Tibial artery (tissue), 4 donors: ENCODE measurements at regions not wholly inside any gene's neighbourhood (a gene's known extent, or its start where the extent isn't known, plus 50 kb on each side); places are given as distances from the start of the nearest gene placed in this dataset.
"Not testable (repeated sequence)": the region's sequence is repeated elsewhere in the genome, so short reads cannot be mapped to it uniquely, and the experiment has no call there.

Source experiments
- DNase-seq, 2 donors: peaks; one replicate each; pipeline ENCODE4 v3.0.0-alpha.2; 2019
- H3K27ac ChIP-seq, 2 donors: fragments of 200-600 bp; sonication (generic) in 1 of 2; 1 replicate in 1 of 2; 2 replicates in 1 of 2; pipeline ENCODE4 v1.5.1; 2018 to 2019; ENCODE audit warnings: mild to moderate bottlenecking in 1 of 2
- H3K27me3 ChIP-seq, 2 donors: fragments of 200-600 bp; sonication (generic) in 1 of 2; one replicate each; pipeline versions ENCODE4 v1.5.1 to v1.6.0; 2016 to 2019
- H3K36me3 ChIP-seq, 3 donors: fragments of 200-600 bp; sonication (generic) in 2 of 3; one replicate each; pipeline ENCODE4 v1.5.1; 2016 to 2019; ENCODE audit warnings: mild to moderate bottlenecking in 2 of 3
- H3K4me1 ChIP-seq, 4 donors: fragments of 200-600 bp; sonication (generic) in 2 of 4; 1 replicate in 3 of 4; 2 replicates in 1 of 4; pipeline ENCODE4 v1.5.1; 2016 to 2019
- H3K4me3 ChIP-seq, 2 donors: fragments of 200-600 bp; sonication (generic) in 1 of 2; 1 replicate in 1 of 2; 2 replicates in 1 of 2; pipeline ENCODE4 v1.5.1; 2018 to 2019; ENCODE audit warnings: mild to moderate bottlenecking in 2 of 2
- H3K9me3 ChIP-seq, 3 donors: fragments of 200-600 bp; sonication (generic) in 1 of 3; one replicate each; pipeline ENCODE4 v1.5.1; 2016 to 2019
- intact Hi-C: fragments of 100-400 bp; cut with DNase I; formaldehyde crosslinking; loops from one replicate; pipeline ENCODE4 v1.15.0; 2023; ENCODE audit warnings: low total_unique reads
- TF ChIP-seq, protein P1 (sequence below), 2 experiments: fragments of 200-600 bp in 1 of 2; fragments of 450-650 bp in 1 of 2; IDR thresholded peaks; one replicate each; pipeline ENCODE4 v1.5.1; 2017 to 2019; ENCODE audit warnings: antibody characterized with exemption in 2 of 2, mild to moderate bottlenecking in 1 of 2, moderate library complexity in 1 of 2

DNA sequence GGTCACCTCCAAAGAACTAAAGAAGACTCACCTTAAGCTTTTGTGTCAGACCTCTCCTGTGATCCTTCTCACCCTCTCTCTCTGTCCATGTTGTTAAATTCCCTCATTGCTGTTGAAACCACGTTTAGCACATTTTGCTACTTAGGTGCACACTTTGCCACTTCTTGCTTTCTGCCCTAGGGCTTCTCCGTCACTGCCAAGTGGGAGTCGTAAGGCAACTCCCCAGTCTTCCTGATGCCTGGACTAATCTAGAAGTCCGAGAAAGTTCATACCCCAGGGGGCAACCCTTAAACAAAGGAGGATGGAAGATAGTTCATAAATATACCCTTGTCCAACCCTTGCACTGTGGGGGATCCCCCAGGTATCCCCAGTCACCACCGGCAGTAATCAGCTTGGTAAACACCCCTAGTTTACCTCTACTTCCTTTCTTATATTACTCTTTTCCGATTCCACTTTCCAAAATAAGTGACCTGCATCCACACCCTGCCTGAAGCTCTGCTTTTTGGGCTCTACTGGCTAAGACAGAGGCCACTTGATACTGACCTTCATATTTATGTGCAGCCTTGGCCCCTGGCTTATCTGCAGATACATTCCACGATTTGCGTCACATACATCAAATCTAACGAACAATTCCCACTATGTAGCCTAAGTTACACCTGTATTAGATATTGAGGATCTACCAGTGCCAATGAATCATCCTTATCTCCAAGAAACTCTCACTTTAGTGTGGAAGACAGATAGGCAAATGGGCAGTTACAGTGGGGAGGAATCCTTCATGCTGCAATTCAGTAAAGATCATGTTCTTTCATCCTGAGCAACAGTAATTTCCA is 776.2 kb downstream of the RNF144A start:
- no peak for DNase-seq
- no peak overlapping the region for H3K4me3 ChIP-seq
- H3K27me3 ChIP-seq: no peaks in the 10 kb centered on the region
- intact Hi-C loops: no loop called here
- no peaks in the 10 kb centered on the region for H3K36me3 ChIP-seq
- H3K9me3 ChIP-seq: no peaks in the 10 kb centered on the region
- no peaks in the 10 kb centered on the region for H3K4me1 ChIP-seq
- H3K27ac ChIP-seq: no peak overlapping the region
- TF ChIP-seq, protein P1, sequence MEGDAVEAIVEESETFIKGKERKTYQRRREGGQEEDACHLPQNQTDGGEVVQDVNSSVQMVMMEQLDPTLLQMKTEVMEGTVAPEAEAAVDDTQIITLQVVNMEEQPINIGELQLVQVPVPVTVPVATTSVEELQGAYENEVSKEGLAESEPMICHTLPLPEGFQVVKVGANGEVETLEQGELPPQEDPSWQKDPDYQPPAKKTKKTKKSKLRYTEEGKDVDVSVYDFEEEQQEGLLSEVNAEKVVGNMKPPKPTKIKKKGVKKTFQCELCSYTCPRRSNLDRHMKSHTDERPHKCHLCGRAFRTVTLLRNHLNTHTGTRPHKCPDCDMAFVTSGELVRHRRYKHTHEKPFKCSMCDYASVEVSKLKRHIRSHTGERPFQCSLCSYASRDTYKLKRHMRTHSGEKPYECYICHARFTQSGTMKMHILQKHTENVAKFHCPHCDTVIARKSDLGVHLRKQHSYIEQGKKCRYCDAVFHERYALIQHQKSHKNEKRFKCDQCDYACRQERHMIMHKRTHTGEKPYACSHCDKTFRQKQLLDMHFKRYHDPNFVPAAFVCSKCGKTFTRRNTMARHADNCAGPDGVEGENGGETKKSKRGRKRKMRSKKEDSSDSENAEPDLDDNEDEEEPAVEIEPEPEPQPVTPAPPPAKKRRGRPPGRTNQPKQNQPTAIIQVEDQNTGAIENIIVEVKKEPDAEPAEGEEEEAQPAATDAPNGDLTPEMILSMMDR (IDR thresholded peaks at IDR 0.05): no peak

DNA sequence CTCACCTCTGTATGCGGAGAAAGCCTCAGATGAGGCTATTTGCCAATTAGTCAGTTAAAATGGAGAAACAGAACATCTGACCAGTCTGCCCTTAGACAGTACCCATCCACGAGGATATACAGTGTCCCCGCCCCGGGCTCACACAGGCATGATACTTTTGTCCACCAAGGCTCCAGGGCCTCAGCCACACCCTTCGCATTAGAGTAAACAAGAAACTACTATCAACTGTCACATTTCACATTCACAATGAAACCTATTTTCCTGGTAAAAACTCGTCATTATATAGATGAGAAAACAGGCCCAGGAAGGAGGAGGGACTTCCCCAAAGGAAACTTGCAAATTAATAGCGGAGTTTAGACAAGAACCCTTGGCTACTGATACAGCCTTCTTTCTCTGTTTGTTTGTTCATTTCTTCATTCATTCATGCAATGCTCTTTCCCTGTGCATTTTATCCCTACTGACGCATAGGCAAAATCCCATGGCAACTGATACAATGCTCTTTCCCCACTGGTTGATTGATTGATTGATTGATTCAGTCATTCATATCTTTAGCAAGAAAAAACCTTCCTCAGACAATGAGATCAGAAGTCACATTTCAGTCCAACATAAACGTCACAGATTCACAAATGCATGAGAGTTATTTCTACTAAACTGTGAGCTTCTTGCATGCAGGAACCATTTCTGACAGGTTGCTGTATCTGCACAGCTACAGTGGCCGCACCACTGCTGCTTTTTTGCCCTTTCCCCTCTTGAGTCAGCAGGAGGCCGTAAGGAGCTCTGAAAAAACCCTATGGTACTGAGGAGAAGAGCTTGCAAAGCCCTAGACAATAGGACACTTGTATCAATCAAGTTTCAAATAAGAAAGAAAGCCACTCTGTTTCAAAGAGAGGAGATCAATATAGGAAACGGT is 777.1 kb downstream of the RNF144A start:
- no peak for DNase-seq
- H3K4me3 ChIP-seq: no peak overlapping the region
- no peaks in the 10 kb centered on the region for H3K36me3 ChIP-seq
- intact Hi-C loops: no loop called here
- no peaks in the 10 kb centered on the region for H3K27me3 ChIP-seq
- H3K9me3 ChIP-seq: no peaks in the 10 kb centered on the region
- TF ChIP-seq, protein P1 (IDR thresholded peaks at IDR 0.05): no peak
- no peaks in the 10 kb centered on the region for H3K4me1 ChIP-seq
- H3K27ac ChIP-seq: no peak overlapping the region

DNA sequence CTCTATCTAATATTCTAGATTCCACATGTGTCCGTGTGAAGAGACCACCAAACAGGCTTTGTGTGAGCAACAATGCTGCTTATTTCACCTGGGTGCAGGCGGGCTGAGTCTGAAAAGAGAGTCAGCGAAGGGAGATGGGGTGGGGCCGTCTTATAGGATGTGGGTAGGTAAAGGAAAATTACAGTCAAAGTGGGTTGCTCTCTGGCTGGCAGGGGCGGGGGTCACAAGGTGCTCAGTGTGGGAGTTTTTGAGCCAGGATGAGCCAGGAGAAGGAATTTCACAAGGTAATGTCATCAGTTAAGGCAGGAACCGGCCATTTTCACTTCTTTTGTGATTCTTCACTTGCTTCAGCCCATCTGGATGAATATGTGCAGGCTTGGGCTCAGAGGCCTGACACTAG is 779.3 kb downstream of the RNF144A start:
- H3K27ac ChIP-seq, H3K4me1 ChIP-seq, H3K9me3 ChIP-seq, H3K4me3 ChIP-seq, H3K27me3 ChIP-seq, H3K36me3 ChIP-seq, intact Hi-C loops, DNase-seq: not testable (repeated sequence)

DNA sequence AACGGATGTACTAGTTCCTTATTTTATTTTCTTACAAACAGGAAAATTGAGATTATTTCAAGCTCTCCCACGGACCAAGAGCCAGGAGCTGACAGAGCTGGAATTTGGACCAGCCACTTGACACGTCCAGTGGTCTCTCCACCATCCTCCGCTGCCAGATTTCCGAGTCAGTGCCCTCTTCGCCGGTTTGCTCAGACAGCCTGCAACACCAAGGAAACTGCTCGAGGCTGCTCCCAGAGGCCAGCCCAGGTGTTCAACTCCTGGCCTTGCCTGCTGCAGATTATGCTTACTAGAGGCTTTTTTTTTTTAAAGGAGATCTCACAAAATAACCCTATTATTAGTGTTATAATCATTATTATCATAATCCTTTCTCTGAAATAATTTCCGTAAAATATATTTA is 779.8 kb downstream of the RNF144A start:
- Histone ChIP-seq H3K27ac (no peak overlapping the region), H3K4me3 (no peak overlapping the region), H3K9me3 (no peaks in the 10 kb centered on the region), H3K27me3 (no peaks in the 10 kb centered on the region), H3K4me1 (no peaks in the 10 kb centered on the region), H3K36me3 (no peaks in the 10 kb centered on the region)
- intact Hi-C loops: no loop called here
- TF ChIP-seq, protein P1 (IDR thresholded peaks at IDR 0.05): no peak
- no peak for DNase-seq

DNA sequence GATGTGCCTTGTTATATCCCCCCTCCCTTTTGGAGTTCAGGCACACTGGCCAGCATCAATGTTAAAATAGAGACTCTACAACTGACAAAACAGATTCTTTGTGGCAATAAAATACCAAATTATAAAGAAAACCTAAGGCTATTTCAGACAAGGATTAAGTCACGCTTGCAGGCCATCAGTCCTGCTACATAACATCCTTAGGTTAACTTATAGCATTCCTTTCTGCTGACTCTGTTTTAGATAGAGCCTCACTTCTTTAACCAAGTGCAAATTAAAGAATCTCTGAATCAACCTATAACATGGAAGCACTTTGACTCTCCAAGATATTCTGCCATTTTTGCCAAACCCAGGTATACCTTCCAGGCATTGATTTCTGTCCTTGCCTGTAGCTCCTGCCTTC is 784.6 kb downstream of the RNF144A start:
- DNase-seq: no peak

More for the DNA sequence above, 784.6 kb downstream of the RNF144A start:
- Histone ChIP-seq H3K9me3 (no peaks in the 10 kb centered on the region), H3K4me1 (no peaks in the 10 kb centered on the region), H3K36me3 (no peaks in the 10 kb centered on the region), H3K4me3 (no peak overlapping the region), H3K27ac (no peak overlapping the region), H3K27me3 (no peaks in the 10 kb centered on the region)
- TF ChIP-seq, protein P1 (IDR thresholded peaks at IDR 0.05): no peak
- intact Hi-C loops: no loop called here
